Mesendoderm (in vitro differentiated cells): ENCODE measurements at regions not wholly inside any gene's neighbourhood (a gene's known extent, or its start where the extent isn't known, plus 50 kb on each side); places are given as distances from the start of the nearest gene placed in this dataset.

ENCODE experiments used
- DNase-seq: peaks from one replicate; pipeline ENCODE4 v3.0.0; 2013
- H2AK5ac ChIP-seq: 2 replicates; pipeline ENCODE4 v1.6.1; 2013; ENCODE audit warnings: low read length, inconsistent platforms
- H2BK120ac ChIP-seq: 2 replicates; pipeline ENCODE4 v1.6.1; 2013; ENCODE audit warnings: low read depth, mild to moderate bottlenecking, low read length, moderate library complexity, mixed read lengths
- H2BK15ac ChIP-seq: replicated peaks from 2 replicates; pipeline ENCODE4 v1.6.1; 2013; ENCODE audit warnings: low read depth, mild to moderate bottlenecking, moderate library complexity
- H2BK5ac ChIP-seq: 2 replicates; pipeline ENCODE4 v1.6.1; 2013; ENCODE audit warnings: low read length, inconsistent platforms
- H3K18ac ChIP-seq: 2 replicates; pipeline ENCODE4 v1.6.1; 2013; ENCODE audit warnings: mild to moderate bottlenecking, low read length, mixed read lengths
- H3K23ac ChIP-seq: one replicate; pipeline ENCODE4 v1.6.1; 2013; ENCODE audit warnings: low read length
- H3K27ac ChIP-seq: 2 replicates; pipeline ENCODE4 v1.5.1; 2013; ENCODE audit warnings: low read depth, mild to moderate bottlenecking, inconsistent platforms, low read length, moderate library complexity
- H3K27me3 ChIP-seq: 2 replicates; pipeline ENCODE4 v1.6.1; 2013; ENCODE audit warnings: low read length, control low read depth, mild to moderate bottlenecking, inconsistent platforms; ENCODE audit not compliant: insufficient read depth, poor library complexity
- H3K36me3 ChIP-seq: 2 replicates; pipeline ENCODE4 v1.6.1; 2013; ENCODE audit warnings: low read length, inconsistent platforms; ENCODE audit not compliant: control insufficient read depth, insufficient read depth
- H3K4ac ChIP-seq: one replicate; pipeline ENCODE4 v1.6.1; 2013; ENCODE audit warnings: low read depth, mild to moderate bottlenecking, low read length, moderate library complexity
- H3K4me1 ChIP-seq: 2 replicates; pipeline ENCODE4 v1.6.1; 2013; ENCODE audit warnings: low read depth, low read length, inconsistent platforms; ENCODE audit not compliant: control insufficient read depth
- H3K4me2 ChIP-seq: 2 replicates; pipeline ENCODE4 v1.6.1; 2013; ENCODE audit warnings: low read length
- H3K4me3 ChIP-seq: 2 replicates; pipeline ENCODE4 v1.5.1; 2013; ENCODE audit warnings: mild to moderate bottlenecking, low read length
- H3K56ac ChIP-seq: one replicate; pipeline ENCODE4 v1.6.1; 2013; ENCODE audit warnings: low read length
- H3K79me1 ChIP-seq: 2 replicates; pipeline ENCODE4 v1.6.1; 2013; ENCODE audit warnings: low read length, inconsistent platforms
- H3K79me2 ChIP-seq: 2 replicates; pipeline ENCODE4 v1.6.1; 2013; ENCODE audit warnings: mild to moderate bottlenecking, low read length; ENCODE audit not compliant: control insufficient read depth, insufficient read depth
- H3K9ac ChIP-seq: 2 replicates; pipeline ENCODE4 v1.6.1; 2013; ENCODE audit warnings: low read length, inconsistent platforms
- H4K5ac ChIP-seq: one replicate; pipeline ENCODE4 v1.6.1; 2013; ENCODE audit warnings: low read length
- H4K8ac ChIP-seq: one replicate; pipeline ENCODE4 v1.6.1; 2013; ENCODE audit warnings: low read depth, mild to moderate bottlenecking, control low read depth, low read length, moderate library complexity
- WGBS: extraction: QIAGEN DNeasy Blood & Tissue Kit; methylation state at CpG from one replicate; pipeline ENCODE4 v1.1.7; 2013; ENCODE audit warnings: low lambda C conversion rate, missing lambda C conversion rate; ENCODE audit not compliant: insufficient coverage; ENCODE audit errors: extremely low coverage; 5-methylcytosine and 5-hydroxymethylcytosine counted together

GRCh38 chr16:76665571-76666275, 388.5 kb downstream of the CNTNAP4 start:
- Histone ChIP-seq H3K4me1 (no peaks in the 10 kb centered on the region), H3K56ac (no peak overlapping the region), H3K36me3 (no peaks in the 10 kb centered on the region), H3K4me3 (no peak overlapping the region), H2BK120ac (no peak overlapping the region), H3K4ac (no peak overlapping the region), H3K9ac (no peak overlapping the region), H2AK5ac (no peak overlapping the region), H3K18ac (no peak overlapping the region), H3K27me3 (no peaks in the 10 kb centered on the region), H3K79me1 (no peaks in the 10 kb centered on the region), H2BK15ac (no peak overlapping the region), H4K8ac (no peak overlapping the region), H3K4me2 (no peak overlapping the region), H2BK5ac (no peak overlapping the region), H3K79me2 (no peaks in the 10 kb centered on the region), H3K23ac (no peak overlapping the region), H4K5ac (no peak overlapping the region), H3K27ac (no peak overlapping the region)
- WGBS, result no CpG with 5 or more reads among the region's 4 CpGs
- DNase-seq, result no peak

GRCh38 chr16:76668207-76668725, 391.1 kb downstream of the CNTNAP4 start:
- Histone ChIP-seq H3K9ac (no peak overlapping the region), H3K4me2 (no peak overlapping the region), H3K18ac (no peak overlapping the region), H4K8ac (no peak overlapping the region), H3K27me3 (no peaks in the 10 kb centered on the region), H3K27ac (no peak overlapping the region), H2AK5ac (no peak overlapping the region), H3K56ac (no peak overlapping the region), H3K4ac (no peak overlapping the region), H2BK15ac (no peak overlapping the region), H2BK5ac (no peak overlapping the region), H2BK120ac (no peak overlapping the region), H4K5ac (no peak overlapping the region), H3K23ac (no peak overlapping the region), H3K4me3 (no peak overlapping the region), H3K79me1 (no peaks in the 10 kb centered on the region), H3K36me3 (no peaks in the 10 kb centered on the region), H3K4me1 (no peaks in the 10 kb centered on the region), H3K79me2 (no peaks in the 10 kb centered on the region)
- no CpG with 5 or more reads among the region's 8 CpGs for WGBS
- peak; percentile 79 for DNase-seq

GRCh38 chr16:76669288-76669687, 392.1 kb downstream of the CNTNAP4 start:
- H3K56ac ChIP-seq, result no peak overlapping the region
- H2BK5ac ChIP-seq, result no peak overlapping the region
- H4K8ac ChIP-seq, result no peak overlapping the region
- no peak overlapping the region for H3K18ac ChIP-seq
- no peaks in the 10 kb centered on the region for H3K36me3 ChIP-seq
- no CpG with 5 or more reads among the region's 3 CpGs for WGBS
- H2BK120ac ChIP-seq, result no peak overlapping the region
- no peak overlapping the region for H3K4ac ChIP-seq
- no peak overlapping the region for H3K27ac ChIP-seq
- no peaks in the 10 kb centered on the region for H3K27me3 ChIP-seq
- H2BK15ac ChIP-seq, result no peak overlapping the region
- no peak overlapping the region for H2AK5ac ChIP-seq
- no peak overlapping the region for H4K5ac ChIP-seq
- no peak overlapping the region for H3K4me3 ChIP-seq
- no peak overlapping the region for H3K9ac ChIP-seq
- no peak overlapping the region for H3K4me2 ChIP-seq
- no peak overlapping the region for H3K23ac ChIP-seq
- H3K79me2 ChIP-seq, result no peaks in the 10 kb centered on the region
- H3K4me1 ChIP-seq, result no peaks in the 10 kb centered on the region
- H3K79me1 ChIP-seq, result no peaks in the 10 kb centered on the region
- DNase-seq, result no peak

GRCh38 chr16:76670125-76670857, 393.1 kb downstream of the CNTNAP4 start:
- no peak for DNase-seq
- no peak overlapping the region for H3K9ac ChIP-seq
- H2AK5ac ChIP-seq, result no peak overlapping the region
- H3K23ac ChIP-seq, result no peak overlapping the region
- H4K8ac ChIP-seq, result no peak overlapping the region
- H2BK120ac ChIP-seq, result no peak overlapping the region
- H3K18ac ChIP-seq, result no peak overlapping the region
- H4K5ac ChIP-seq, result no peak overlapping the region
- no peak overlapping the region for H3K56ac ChIP-seq
- H3K79me2 ChIP-seq, result no peaks in the 10 kb centered on the region
- no peak overlapping the region for H2BK5ac ChIP-seq
- no peak overlapping the region for H3K4me3 ChIP-seq
- no peak overlapping the region for H3K27ac ChIP-seq
- H3K4me2 ChIP-seq, result no peak overlapping the region
- H3K36me3 ChIP-seq, result no peaks in the 10 kb centered on the region
- no peak overlapping the region for H2BK15ac ChIP-seq
- no peak overlapping the region for H3K4ac ChIP-seq
- H3K79me1 ChIP-seq, result no peaks in the 10 kb centered on the region
- no CpG with 5 or more reads among the region's 5 CpGs for WGBS
- H3K27me3 ChIP-seq, result no peaks in the 10 kb centered on the region
- no peaks in the 10 kb centered on the region for H3K4me1 ChIP-seq

- no peak overlapping the region for H2BK120ac ChIP-seq
- H3K4me2 ChIP-seq, result no peak overlapping the region
- H3K27me3 ChIP-seq, result no peaks in the 10 kb centered on the region
- DNase-seq, result peak; percentile 72
- H3K23ac ChIP-seq, result no peak overlapping the region
- no peaks in the 10 kb centered on the region for H3K36me3 ChIP-seq
- no peak overlapping the region for H2AK5ac ChIP-seq
- no peaks in the 10 kb centered on the region for H3K79me2 ChIP-seq
- no peak overlapping the region for H3K27ac ChIP-seq
- H2BK5ac ChIP-seq, result no peak overlapping the region
- H4K8ac ChIP-seq, result no peak overlapping the region
- no peak overlapping the region for H2BK15ac ChIP-seq
- H3K4me1 ChIP-seq, result no peaks in the 10 kb centered on the region
- no peak overlapping the region for H3K9ac ChIP-seq
- no peak overlapping the region for H3K4ac ChIP-seq
- H3K18ac ChIP-seq, result no peak overlapping the region
- H3K56ac ChIP-seq, result no peak overlapping the region
- H4K5ac ChIP-seq, result no peak overlapping the region
- no peak overlapping the region for H3K4me3 ChIP-seq
- WGBS, result no CpG with 5 or more reads among the region's 1 CpG
- no peaks in the 10 kb centered on the region for H3K79me1 ChIP-seq
Observed at GRCh38 chr16:76676356-76676755, 399.2 kb downstream of the CNTNAP4 start.
